ENCODE measurements at regions not wholly inside any gene's neighbourhood (a gene's known extent, or its start where the extent isn't known, plus 50 kb on each side); places are given as distances from the start of the nearest gene placed in this dataset.
A peak's percentile ranks its signal among the peaks of the same experiment; 100 is the strongest.
"Not testable (repeated sequence)": the region's sequence is repeated elsewhere in the genome, so short reads cannot be mapped to it uniquely, and the experiment has no call there.

GRCh38 chr1:149371955-149372354 lies 102.9 kb upstream of the NBPF19 start:
- not testable (repeated sequence) for H3K4me1 Mint-ChIP-seq; H3K4me3 ChIP-seq (ENCODE audit: low read depth, low read length)
- ATAC-seq (ENCODE audit: low read depth in 2 of 2) = peak; percentile 43 to 68

GRCh38 chr1:149378462-149378861 lies 96.4 kb upstream of the NBPF19 start:
- not testable (repeated sequence) for ATAC-seq (ENCODE audit: low read depth in 2 of 2); H3K27ac Mint-ChIP-seq; H3K27me3 Mint-ChIP-seq; H3K4me1 ChIP-seq (ENCODE audit: control insufficient read depth, insufficient read depth, low read length, poor library complexity, severe bottlenecking); H3K4me3 ChIP-seq (ENCODE audit: low read depth, low read length); H3K27me3 ChIP-seq (ENCODE audit: control insufficient read depth, insufficient read depth, low read length); H3K9me3 ChIP-seq (ENCODE audit: control insufficient read depth in 2 of 2, low read length in 2 of 2); H3K4me1 Mint-ChIP-seq; H3K36me3 Mint-ChIP-seq; DNase-seq; H3K4me3 Mint-ChIP-seq; H3K36me3 ChIP-seq (ENCODE audit: control insufficient read depth, insufficient read depth, low read length); H3K27ac ChIP-seq (ENCODE audit: insufficient read depth, low read length, poor library complexity, severe bottlenecking); H3K9me3 Mint-ChIP-seq

More at GRCh38 chr1:149371955-149372354, 102.9 kb upstream of the NBPF19 start:
- H3K4me1 ChIP-seq (ENCODE audit: control insufficient read depth, insufficient read depth, low read length, poor library complexity, severe bottlenecking); H3K27me3 Mint-ChIP-seq; H3K27ac Mint-ChIP-seq; H3K36me3 Mint-ChIP-seq; H3K4me3 Mint-ChIP-seq; H3K9me3 Mint-ChIP-seq; H3K27me3 ChIP-seq (ENCODE audit: control insufficient read depth, insufficient read depth, low read length); H3K9me3 ChIP-seq (ENCODE audit: control insufficient read depth in 2 of 2, low read length in 2 of 2); H3K36me3 ChIP-seq (ENCODE audit: control insufficient read depth, insufficient read depth, low read length); DNase-seq; H3K27ac ChIP-seq (ENCODE audit: insufficient read depth, low read length, poor library complexity, severe bottlenecking): not testable (repeated sequence)

DNA sequence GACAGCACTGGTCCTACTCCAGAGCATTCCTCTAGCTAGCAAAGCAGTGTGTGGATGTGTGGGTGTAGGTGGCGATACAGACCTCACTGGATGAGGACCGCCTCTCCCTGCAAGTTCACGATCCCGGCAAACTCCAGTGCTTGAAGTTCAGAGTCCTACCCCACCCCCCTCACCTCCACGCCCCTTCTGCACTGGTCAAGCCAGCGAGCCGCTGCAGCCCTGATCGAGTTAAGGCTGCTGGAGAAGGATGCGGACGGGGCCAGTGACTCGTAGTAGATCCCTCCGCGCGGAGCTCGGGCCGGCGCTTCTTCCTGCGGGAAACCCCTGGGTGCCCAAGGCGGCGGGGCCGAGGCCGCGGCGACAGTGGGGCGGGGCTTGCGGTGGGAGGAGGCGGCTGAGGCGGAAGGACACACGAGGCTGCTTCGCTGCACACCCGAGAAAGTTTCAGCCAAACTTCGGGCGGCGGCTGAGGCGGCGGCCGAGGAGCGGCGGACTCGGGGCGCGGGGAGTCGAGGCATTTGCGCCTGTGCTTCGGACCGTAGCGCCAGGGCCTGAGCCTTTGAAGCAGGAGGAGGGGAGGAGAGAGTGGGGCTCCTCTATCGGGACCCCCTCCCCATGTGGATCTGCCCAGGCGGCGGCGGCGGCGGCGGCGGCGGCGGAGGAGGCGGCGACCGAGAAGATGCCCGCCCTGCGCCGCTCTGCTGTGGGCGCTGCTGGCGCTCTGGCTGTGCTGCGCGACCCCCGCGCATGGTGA lies 84.5 kb upstream of the NBPF19 start:
- H3K9me3 ChIP-seq (ENCODE audit: control insufficient read depth in 2 of 2, low read length in 2 of 2); H3K9me3 Mint-ChIP-seq; H3K36me3 ChIP-seq (ENCODE audit: control insufficient read depth, insufficient read depth, low read length); H3K4me1 ChIP-seq (ENCODE audit: control insufficient read depth, insufficient read depth, low read length, poor library complexity, severe bottlenecking); H3K36me3 Mint-ChIP-seq; H3K27me3 ChIP-seq (ENCODE audit: control insufficient read depth, insufficient read depth, low read length); H3K27me3 Mint-ChIP-seq; H3K27ac Mint-ChIP-seq; H3K4me3 ChIP-seq (ENCODE audit: low read depth, low read length): not testable (repeated sequence)
- DNase-seq (peak; percentile 55 to 81 (median 65)), ATAC-seq (ENCODE audit: low read depth in 2 of 2) (peak; percentile 43 to 64)
- Mint-ChIP-seq H3K4me3 (peak overlapping the region; percentile 74 to 91 (median 87)), H3K4me1 (peaks cover 0 to 18% (median 0%) of the 10 kb centered on the region in 4 donors)
- H3K27ac ChIP-seq (ENCODE audit: insufficient read depth, low read length, poor library complexity, severe bottlenecking) = peak overlapping the region; percentile 23

GRCh38 chr1:149390931-149391330 lies 83.9 kb upstream of the NBPF19 start:
- peak overlapping the region; percentile 23 for H3K27ac ChIP-seq (ENCODE audit: insufficient read depth, low read length, poor library complexity, severe bottlenecking)
- not testable (repeated sequence) for H3K27ac Mint-ChIP-seq; H3K4me3 Mint-ChIP-seq; H3K27me3 Mint-ChIP-seq; H3K9me3 Mint-ChIP-seq; H3K9me3 ChIP-seq (ENCODE audit: control insufficient read depth in 2 of 2, low read length in 2 of 2); H3K36me3 ChIP-seq (ENCODE audit: control insufficient read depth, insufficient read depth, low read length); H3K4me1 ChIP-seq (ENCODE audit: control insufficient read depth, insufficient read depth, low read length, poor library complexity, severe bottlenecking); DNase-seq; H3K36me3 Mint-ChIP-seq; ATAC-seq (ENCODE audit: low read depth in 2 of 2); H3K27me3 ChIP-seq (ENCODE audit: control insufficient read depth, insufficient read depth, low read length); H3K4me3 ChIP-seq (ENCODE audit: low read depth, low read length)
- peaks cover 0 to 21% (median 0%) of the 10 kb centered on the region in 4 donors for H3K4me1 Mint-ChIP-seq

DNA sequence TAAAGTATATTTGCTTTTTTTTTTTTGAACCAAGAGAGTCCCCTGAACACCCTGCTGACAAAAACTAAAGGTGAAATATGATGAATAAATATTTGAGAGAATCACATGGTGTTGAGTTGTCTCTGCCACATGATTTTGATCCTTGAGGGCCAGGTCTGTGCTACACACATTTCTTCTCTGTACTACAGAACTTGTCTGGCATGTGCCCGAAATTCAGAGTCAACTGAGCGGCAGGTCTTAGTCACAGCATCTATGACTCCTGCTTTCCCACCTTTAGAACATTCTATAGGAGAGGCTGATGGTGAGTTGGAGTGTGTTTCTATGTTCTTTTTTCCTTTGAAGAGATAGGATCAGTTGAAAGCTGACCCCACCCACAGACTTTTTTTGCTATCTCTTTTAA lies 79.0 kb upstream of the NBPF19 start:
- not testable (repeated sequence) for H3K36me3 ChIP-seq (ENCODE audit: control insufficient read depth, insufficient read depth, low read length); H3K4me3 ChIP-seq (ENCODE audit: low read depth, low read length); H3K36me3 Mint-ChIP-seq; H3K27me3 ChIP-seq (ENCODE audit: control insufficient read depth, insufficient read depth, low read length); H3K27ac ChIP-seq (ENCODE audit: insufficient read depth, low read length, poor library complexity, severe bottlenecking); H3K4me1 ChIP-seq (ENCODE audit: control insufficient read depth, insufficient read depth, low read length, poor library complexity, severe bottlenecking); H3K4me3 Mint-ChIP-seq; DNase-seq; H3K27ac Mint-ChIP-seq; H3K9me3 ChIP-seq (ENCODE audit: control insufficient read depth in 2 of 2, low read length in 2 of 2); ATAC-seq (ENCODE audit: low read depth in 2 of 2); H3K9me3 Mint-ChIP-seq; H3K27me3 Mint-ChIP-seq
- peaks cover 0 to 26% (median 5%) of the 10 kb centered on the region in 4 donors for H3K4me1 Mint-ChIP-seq

DNA sequence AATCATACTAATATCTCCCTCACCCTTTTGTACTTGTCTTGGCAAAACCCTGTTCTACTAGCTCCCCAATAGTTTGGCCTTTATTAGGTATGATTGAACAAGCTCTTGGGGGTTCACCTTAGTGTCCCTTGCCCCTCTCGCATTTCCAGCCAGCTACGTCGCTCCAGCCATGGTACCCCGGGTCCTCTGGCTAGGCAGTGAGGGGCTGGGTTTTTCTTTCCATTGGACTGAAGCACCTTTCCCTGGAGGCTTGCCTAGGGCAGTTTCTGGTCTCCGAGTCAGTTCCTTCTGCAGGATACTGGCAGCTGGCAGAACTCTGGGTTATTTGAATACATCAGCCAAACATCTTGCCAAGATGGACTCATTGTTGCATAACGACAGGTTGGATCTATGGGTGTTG lies 76.3 kb upstream of the NBPF19 start:
- not testable (repeated sequence) for H3K4me1 ChIP-seq (ENCODE audit: control insufficient read depth, insufficient read depth, low read length, poor library complexity, severe bottlenecking); H3K27me3 ChIP-seq (ENCODE audit: control insufficient read depth, insufficient read depth, low read length); H3K27ac ChIP-seq (ENCODE audit: insufficient read depth, low read length, poor library complexity, severe bottlenecking); H3K9me3 ChIP-seq (ENCODE audit: control insufficient read depth in 2 of 2, low read length in 2 of 2); H3K4me3 Mint-ChIP-seq; ATAC-seq (ENCODE audit: low read depth in 2 of 2); H3K36me3 Mint-ChIP-seq; DNase-seq; H3K4me3 ChIP-seq (ENCODE audit: low read depth, low read length); H3K27ac Mint-ChIP-seq; H3K9me3 Mint-ChIP-seq; H3K36me3 ChIP-seq (ENCODE audit: control insufficient read depth, insufficient read depth, low read length); H3K27me3 Mint-ChIP-seq
- H3K4me1 Mint-ChIP-seq = peaks cover 0 to 19% (median 5%) of the 10 kb centered on the region in 4 donors

DNA sequence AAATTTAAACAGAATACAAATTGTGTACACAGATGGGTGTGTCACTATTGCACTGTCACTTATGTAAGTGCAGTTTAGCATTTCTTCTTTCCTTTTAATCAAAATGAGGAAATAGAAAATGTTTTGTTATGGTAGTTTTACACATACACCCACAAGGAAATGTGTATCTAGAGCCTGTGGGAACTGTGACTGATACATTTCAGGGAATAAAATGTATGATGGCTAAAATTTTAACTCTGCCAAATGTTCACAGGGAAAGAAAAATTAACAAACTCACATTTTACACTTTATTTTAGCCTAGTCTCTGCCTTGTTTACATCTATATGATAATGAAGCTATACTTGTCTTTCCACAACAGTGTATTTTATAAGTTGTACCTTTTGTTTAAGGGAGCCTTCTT lies 66.4 kb upstream of the NBPF19 start:
- H3K36me3 ChIP-seq (ENCODE audit: control insufficient read depth, insufficient read depth, low read length); H3K9me3 ChIP-seq (ENCODE audit: control insufficient read depth in 2 of 2, low read length in 2 of 2); H3K27me3 ChIP-seq (ENCODE audit: control insufficient read depth, insufficient read depth, low read length); H3K9me3 Mint-ChIP-seq; H3K27ac ChIP-seq (ENCODE audit: insufficient read depth, low read length, poor library complexity, severe bottlenecking); H3K27ac Mint-ChIP-seq; ATAC-seq (ENCODE audit: low read depth in 2 of 2); H3K27me3 Mint-ChIP-seq; H3K4me3 Mint-ChIP-seq; H3K4me1 Mint-ChIP-seq; DNase-seq; H3K4me1 ChIP-seq (ENCODE audit: control insufficient read depth, insufficient read depth, low read length, poor library complexity, severe bottlenecking); H3K4me3 ChIP-seq (ENCODE audit: low read depth, low read length); H3K36me3 Mint-ChIP-seq: not testable (repeated sequence)

GRCh38 chr1:149415373-149415772 lies 59.5 kb upstream of the NBPF19 start:
- H3K27ac ChIP-seq (ENCODE audit: insufficient read depth, low read length, poor library complexity, severe bottlenecking); H3K4me1 ChIP-seq (ENCODE audit: control insufficient read depth, insufficient read depth, low read length, poor library complexity, severe bottlenecking); H3K36me3 ChIP-seq (ENCODE audit: control insufficient read depth, insufficient read depth, low read length); H3K4me3 Mint-ChIP-seq; H3K4me3 ChIP-seq (ENCODE audit: low read depth, low read length); H3K27me3 Mint-ChIP-seq; H3K27ac Mint-ChIP-seq; ATAC-seq (ENCODE audit: low read depth in 2 of 2); H3K9me3 ChIP-seq (ENCODE audit: control insufficient read depth in 2 of 2, low read length in 2 of 2); H3K36me3 Mint-ChIP-seq; H3K9me3 Mint-ChIP-seq; H3K4me1 Mint-ChIP-seq; H3K27me3 ChIP-seq (ENCODE audit: control insufficient read depth, insufficient read depth, low read length); DNase-seq: not testable (repeated sequence)
